ENCODE measurements at regions not wholly inside any gene's neighbourhood (a gene's known extent, or its start where the extent isn't known, plus 50 kb on each side); places are given as distances from the start of the nearest gene placed in this dataset.

DNA sequence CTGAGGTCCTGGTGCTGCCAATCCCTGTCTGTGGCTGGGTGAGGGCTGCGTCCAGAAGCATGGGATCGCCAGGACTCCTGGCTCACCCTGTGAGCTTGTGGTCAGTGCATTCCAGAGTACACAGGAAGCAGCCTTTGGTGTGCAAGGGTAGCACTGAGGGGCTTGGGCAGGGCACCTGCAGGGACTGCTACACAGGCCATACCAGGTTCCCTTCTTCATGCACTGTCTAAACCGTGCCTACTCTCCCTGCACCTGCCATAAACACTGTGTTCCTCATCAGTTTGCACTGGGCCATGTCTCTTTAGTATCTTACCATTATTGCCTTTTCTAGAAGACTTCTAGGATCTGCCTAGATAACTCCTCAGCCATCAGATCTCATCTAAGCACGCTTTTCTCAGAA lies 72.8 kb upstream of the NKX2-2 start:
- no peak for DNase-seq (ENCODE audit: low read depth, low spot score)
- no peak overlapping the region for H3K4me3 ChIP-seq (ENCODE audit: low read length)

DNA sequence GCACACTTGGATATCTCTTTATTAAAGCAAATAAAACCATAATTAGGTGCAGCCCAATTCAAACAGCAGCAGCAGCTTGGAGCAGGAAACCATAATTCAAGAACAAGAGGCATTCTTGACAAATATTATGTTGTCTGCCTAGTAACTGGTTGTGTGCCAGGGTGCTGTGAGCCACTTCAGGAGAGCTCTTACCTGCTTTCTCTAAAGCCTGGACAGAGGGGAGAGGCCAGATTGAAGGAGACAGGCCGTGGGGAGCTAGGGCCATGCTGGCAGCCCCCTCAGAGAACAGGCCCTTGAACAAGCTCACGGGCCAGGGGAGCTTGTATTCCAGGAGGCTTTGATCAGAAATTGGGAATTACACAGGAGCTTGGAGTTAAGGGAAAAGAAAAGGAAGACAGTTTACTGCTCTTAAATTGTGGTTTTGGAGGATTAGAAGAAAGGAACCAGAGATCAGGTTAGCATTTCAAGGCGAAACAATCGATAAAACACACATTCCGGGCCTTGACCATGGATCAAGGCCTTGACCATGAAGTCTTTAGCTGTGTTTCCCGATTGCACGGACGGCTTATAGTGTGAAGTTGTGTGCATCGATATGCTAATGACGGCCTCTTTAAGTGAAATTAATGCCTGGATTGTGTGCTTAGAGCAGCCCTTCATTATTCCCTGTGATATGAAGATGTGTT lies 69.8 kb upstream of the NKX2-2 start:
- H3K4me3 ChIP-seq (ENCODE audit: low read length), result no peak overlapping the region
- no peak for DNase-seq (ENCODE audit: low read depth, low spot score)

DNA sequence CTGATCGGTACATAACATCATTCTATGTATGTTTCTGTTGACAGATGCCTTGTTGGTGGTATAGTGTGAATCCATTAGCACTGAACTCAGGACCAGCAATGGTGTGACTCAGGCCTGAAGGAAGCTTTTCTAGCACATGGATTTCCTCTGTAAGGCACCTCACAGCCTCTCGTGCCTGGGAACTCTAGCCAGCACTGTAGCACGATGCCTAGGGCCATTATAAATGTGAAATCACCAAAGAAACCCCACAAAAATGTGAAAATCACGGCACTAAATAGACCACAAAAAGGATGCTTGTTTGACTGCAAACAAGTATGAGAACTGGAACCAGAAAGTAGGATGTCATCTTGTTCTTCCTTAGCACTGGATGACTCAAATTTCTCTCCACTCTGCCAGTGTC lies 63.7 kb upstream of the NKX2-2 start:
- DNase-seq (ENCODE audit: low read depth, low spot score), result no peak
- H3K4me3 ChIP-seq (ENCODE audit: low read length), result no peak overlapping the region

DNA sequence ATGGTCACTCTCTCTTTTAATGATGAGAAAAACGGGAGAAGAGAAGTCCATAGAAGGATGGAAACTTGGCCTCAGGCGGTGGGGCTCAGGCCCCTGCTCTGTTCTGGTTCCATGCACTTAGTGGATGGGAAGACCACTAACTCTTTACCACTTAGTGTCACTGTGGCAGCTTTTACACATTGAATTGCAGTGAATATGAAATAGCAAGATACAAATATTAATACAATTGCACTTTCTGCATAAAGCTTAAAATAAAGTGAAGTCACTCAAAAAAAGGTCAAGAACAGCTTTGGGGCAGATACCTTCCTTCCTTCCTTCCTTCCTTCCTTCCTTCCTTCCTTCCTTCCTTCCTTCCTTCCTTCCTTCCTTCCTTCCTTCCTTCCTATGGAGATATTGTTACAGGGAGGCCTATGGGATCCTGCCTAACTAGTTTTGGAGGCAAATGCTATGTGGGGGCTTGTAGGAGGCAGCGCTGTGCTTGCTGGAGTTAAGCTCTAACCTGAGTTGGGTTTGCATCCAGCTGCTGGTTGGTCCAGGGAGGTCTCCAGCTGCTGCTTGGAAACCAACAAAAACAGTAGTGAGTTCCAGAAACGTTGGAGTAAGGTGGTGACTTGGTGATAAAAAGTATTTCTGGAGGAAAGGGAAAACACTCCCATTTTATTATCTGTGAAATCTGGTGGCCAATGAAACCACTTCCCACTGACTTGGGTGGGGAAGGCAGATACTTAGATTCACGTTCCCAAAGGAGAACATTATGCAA lies 62.3 kb upstream of the NKX2-2 start:
- no peak overlapping the region for H3K4me3 ChIP-seq (ENCODE audit: low read length)
- DNase-seq (ENCODE audit: low read depth, low spot score), result no peak

DNA sequence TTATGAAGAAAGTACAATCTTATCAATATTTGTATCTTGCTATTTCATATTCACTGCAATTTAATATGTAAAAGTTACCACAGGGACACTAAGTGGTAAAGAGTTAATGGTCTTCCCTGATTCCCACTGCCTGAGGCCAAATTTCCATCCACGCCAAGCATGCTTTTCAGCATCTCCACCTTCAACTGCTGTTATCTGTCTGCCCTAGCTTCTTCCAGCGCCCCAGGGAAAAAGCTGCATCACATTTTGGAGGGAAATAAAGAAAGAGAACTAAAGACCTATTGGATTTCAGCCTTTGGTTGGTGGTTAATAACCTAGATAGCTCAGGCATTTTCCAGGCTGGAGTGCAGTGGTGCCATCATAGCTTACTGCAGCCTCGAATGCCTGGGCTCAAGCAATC lies 61.3 kb upstream of the NKX2-2 start:
- no peak for DNase-seq (ENCODE audit: low read depth, low spot score)
- H3K4me3 ChIP-seq (ENCODE audit: low read length), result no peak overlapping the region

DNA sequence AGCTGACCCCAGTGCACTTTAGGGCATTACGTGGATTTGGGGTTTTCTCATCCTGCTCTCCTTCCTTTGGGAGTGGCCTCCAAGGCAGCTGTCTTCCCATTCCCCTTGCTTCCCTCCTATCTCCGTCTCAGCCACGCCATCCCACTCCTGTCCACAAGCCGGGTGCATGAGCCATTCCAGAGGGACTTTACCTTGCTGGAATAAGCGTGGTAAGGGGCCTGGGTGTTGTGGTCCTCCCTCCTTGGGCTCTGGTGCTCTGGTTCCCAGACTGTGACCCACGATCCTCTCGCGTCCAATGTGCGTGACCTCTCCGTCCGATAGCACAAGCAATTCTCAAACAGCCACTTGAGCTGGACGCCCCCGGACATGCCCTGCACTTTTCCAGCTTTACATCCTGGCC lies 60.6 kb upstream of the NKX2-2 start:
- no peak for DNase-seq (ENCODE audit: low read depth, low spot score)
- H3K4me3 ChIP-seq (ENCODE audit: low read length), result no peak overlapping the region

DNA sequence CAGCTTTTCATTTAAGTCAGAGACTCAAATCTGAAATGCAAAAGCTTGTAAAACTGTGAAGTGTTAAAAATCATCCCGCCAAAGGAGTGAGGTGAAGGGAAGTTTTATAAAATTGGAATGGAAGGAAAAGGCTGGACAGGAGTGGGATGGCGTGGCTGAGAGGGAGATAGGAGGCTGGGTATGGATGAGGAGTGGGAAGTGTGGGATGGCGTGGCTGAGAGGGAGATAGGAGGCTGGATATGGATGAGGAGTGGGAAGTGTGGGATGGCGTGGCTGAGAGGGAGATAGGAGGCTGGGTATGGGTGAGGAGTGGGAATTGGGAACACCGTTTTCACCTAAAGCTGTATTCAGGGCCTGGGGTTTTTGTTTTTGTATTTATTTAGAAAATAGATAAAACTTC lies 59.4 kb upstream of the NKX2-2 start:
- no peak overlapping the region for H3K4me3 ChIP-seq (ENCODE audit: low read length)
- DNase-seq (ENCODE audit: low read depth, low spot score), result no peak

DNA sequence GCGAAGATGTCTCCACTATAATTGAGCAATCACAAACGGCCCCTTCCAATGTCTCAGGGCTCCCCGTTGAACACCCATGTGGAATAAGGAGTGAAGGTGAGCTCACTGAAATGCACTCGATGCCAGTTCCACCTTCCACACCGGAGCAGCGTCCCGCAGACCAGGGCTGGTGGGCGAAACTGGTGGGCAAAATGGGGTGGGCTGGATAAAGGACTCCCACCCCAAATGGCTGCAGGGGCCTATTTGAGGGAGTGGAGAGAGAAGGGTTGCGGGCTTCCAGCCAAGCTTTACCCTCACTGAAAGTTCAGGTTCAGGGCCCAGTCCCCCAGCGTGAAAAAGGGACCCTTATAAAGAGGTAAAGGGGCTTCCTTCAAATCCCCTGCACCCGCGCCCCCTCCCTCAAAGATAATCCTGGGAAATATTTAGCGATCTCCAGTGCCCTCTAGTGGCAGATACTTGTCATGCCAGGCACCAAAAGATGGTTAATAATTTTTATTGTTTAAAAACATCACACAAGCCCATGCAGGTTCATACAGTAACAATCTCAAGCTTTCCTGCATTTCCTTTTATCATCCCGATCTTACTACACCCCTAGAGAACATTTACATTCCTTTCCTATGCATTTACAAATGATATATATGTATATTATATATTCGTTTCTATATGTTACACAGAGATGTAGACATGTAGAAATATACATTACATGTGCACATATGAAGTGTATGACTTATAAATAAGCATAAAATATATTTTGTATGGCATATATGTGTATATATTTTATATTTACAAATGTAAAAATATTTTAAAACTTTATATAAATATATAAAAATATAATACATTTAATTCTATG lies 58.2 kb upstream of the NKX2-2 start:
- H3K4me3 ChIP-seq (ENCODE audit: low read length), result no peak overlapping the region
- no peak for DNase-seq (ENCODE audit: low read depth, low spot score)

DNA sequence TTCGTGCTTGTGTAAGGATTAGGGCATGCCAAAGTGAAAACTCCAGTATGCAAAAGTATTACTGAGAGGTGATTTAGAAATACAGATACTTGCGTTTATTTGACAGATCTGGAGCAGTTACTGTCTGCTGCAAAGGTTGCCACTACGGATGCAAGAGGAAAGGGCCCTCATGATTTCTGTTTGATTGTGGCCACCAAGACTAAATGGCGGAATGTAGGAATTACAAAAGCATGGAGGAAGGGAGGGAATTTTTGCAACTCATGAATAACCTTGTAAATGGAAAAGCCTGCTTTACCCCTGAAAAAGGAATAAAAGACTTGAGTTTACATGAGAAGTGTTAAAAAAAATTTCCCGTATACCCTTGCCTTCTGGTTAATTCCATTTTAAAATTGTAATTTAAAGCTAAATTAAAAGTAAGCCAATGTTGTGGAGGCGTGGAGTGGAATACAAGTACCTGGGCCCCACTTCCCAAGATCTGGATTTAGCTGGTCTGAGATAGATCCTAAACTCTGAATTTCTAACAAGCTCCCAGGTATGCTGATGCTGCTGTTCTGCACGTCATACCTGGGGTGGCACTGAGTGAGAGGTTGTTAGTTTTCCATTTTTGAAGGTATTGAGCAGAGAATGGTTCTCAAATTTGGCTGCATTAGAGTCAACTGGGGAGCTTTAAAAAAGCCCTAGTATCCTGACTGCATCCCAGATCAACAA lies 56.6 kb upstream of the NKX2-2 start:
- H3K4me3 ChIP-seq (ENCODE audit: low read length), result no peak overlapping the region
- no peak for DNase-seq (ENCODE audit: low read depth, low spot score)

DNA sequence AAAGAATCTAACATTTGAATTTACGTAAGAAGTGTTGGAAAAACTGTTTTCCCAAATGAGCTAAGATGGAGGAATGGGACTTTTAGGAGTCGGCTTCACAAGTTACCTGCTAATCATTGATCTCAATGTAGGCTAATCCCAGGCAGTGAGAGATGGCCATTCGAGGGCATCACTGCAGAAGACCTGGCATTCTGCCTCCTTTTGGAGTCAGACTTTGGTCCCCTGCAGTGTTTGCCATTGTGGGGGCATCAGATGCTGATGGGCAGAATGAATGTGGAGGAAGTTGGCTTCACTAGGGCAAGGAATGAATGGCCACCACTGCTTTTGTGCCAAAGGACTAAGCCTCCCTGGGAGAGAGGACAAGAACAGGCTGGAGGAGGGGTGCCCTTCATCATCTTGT lies 55.7 kb upstream of the NKX2-2 start:
- DNase-seq (ENCODE audit: low read depth, low spot score), result no peak
- no peak overlapping the region for H3K4me3 ChIP-seq (ENCODE audit: low read length)

DNA sequence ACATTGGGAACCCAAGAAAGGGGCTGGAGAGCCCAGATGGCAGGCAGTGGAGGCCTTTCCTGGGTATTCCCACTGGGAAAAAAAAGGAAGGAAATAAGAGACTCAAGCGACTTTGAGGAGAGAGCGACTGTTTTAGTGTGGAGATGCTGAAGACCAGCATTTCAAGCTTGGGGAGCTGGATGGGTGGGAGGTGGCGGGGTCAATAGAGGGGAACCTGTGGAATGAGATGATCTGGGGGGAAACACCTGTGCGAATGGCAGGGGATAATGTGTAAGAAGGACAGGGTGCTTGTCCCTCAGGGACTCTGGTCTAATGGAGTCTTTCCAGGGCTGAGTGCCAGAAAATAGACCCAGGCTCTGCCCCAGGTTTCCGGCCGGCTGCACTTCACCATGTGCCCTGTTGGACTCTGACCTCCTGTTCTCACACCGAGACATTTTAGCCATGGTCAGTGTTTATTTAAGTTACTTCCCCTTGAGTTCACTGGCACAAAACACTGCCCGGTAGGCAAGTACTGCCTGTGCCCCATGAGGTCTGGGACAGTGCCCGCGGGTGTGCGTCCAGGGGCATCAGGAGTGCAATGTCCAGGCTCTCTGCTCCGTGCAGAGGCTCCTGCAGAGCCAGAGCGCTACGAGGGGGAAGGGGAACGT lies 50.4 kb upstream of the NKX2-2 start:
- no peak for DNase-seq (ENCODE audit: low read depth, low spot score)
- H3K4me3 ChIP-seq (ENCODE audit: low read length), result no peak overlapping the region
